ENCODE measurements at regions not wholly inside any gene's neighbourhood (a gene's known extent, or its start where the extent isn't known, plus 50 kb on each side); places are given as distances from the start of the nearest gene placed in this dataset.

GRCh38 chr6:128808856-128809255 lies 74.1 kb upstream of the LAMA2 start:
- Histone ChIP-seq H3K9me3 (no peaks in the 10 kb centered on the region), H3K36me3 (no peaks in the 10 kb centered on the region), H3K27ac (no peak overlapping the region), H3K4me1 (peaks cover 0 to 3% of the 10 kb centered on the region in 2 donors), H3K27me3 (no peaks in the 10 kb centered on the region), H3K4me3 (no peak overlapping the region)
- TF ChIP-seq POLR2A (IDR thresholded peaks at IDR 0.05) (no peak), CTCF (IDR thresholded peaks at IDR 0.05 in 4 of 5, conservative IDR thresholded peaks at IDR 0.05 in 1 of 5) (no peak)
- in situ Hi-C loops (cut with MboI; ENCODE audit: low sequenced_read_pairs in 4 of 4) = loop anchor here in 1 of 4 donors (25.0 kb wide), 1 partner anchor 453 kb away; no protein-coding TSS in a partner anchor
- no peak for DNase-seq
- intact Hi-C loops (cut with DNase I; ENCODE audit: low total_unique reads) = loop anchor here (5.0 kb wide), 1 partner anchor 443 kb away; no protein-coding TSS in a partner anchor
- ATAC-seq = no peak

- Histone ChIP-seq H3K27ac (no peak overlapping the region), H3K4me1 (peaks cover 0 to 3% of the 10 kb centered on the region in 2 donors), H3K27me3 (no peaks in the 10 kb centered on the region), H3K4me3 (no peak overlapping the region), H3K36me3 (no peaks in the 10 kb centered on the region), H3K9me3 (no peaks in the 10 kb centered on the region)
- DNase-seq = no peak
- no peak for ATAC-seq
- in situ Hi-C loops (cut with MboI; ENCODE audit: low sequenced_read_pairs in 4 of 4) = loop anchor here in 1 of 4 donors (25.0 kb wide), 1 partner anchor 455 kb away; no protein-coding TSS in a partner anchor
- intact Hi-C loops (cut with DNase I; ENCODE audit: low total_unique reads) = loop anchor here (5.0 kb wide), 1 partner anchor 445 kb away; no protein-coding TSS in a partner anchor
- peak in 3 of 5 experiments; percentile 20 to 40 (median 31) for TF ChIP-seq CTCF (IDR thresholded peaks at IDR 0.05 in 4 of 5, conservative IDR thresholded peaks at IDR 0.05 in 1 of 5)
- TF ChIP-seq POLR2A (IDR thresholded peaks at IDR 0.05) = no peak
Measured at GRCh38 chr6:128807577-128807976, 75.4 kb upstream of the LAMA2 start.

GRCh38 chr6:128806261-128806660 lies 76.7 kb upstream of the LAMA2 start:
- TF ChIP-seq CTCF (IDR thresholded peaks at IDR 0.05 in 4 of 5, conservative IDR thresholded peaks at IDR 0.05 in 1 of 5) = no peak
- no peak overlapping the region for H3K4me3 ChIP-seq
- intact Hi-C loops (cut with DNase I; ENCODE audit: low total_unique reads) (loop anchor here (5.0 kb wide), 1 partner anchor 446 kb away; no protein-coding TSS in a partner anchor), in situ Hi-C loops (cut with MboI; ENCODE audit: low sequenced_read_pairs in 4 of 4) (loop anchor here in 1 of 4 donors (25.0 kb wide), 1 partner anchor 456 kb away; no protein-coding TSS in a partner anchor)
- peaks cover 0 to 3% of the 10 kb centered on the region in 2 donors for H3K4me1 ChIP-seq
- H3K27me3 ChIP-seq = no peaks in the 10 kb centered on the region
- no peaks in the 10 kb centered on the region for H3K36me3 ChIP-seq
- H3K9me3 ChIP-seq = no peaks in the 10 kb centered on the region
- DNase-seq (peak in 1 of 2 donors; percentile 18), ATAC-seq (peak; percentile 60 to 61)
- no peak overlapping the region for H3K27ac ChIP-seq

GRCh38 chr6:128803911-128804310 lies 79.0 kb upstream of the LAMA2 start:
- in situ Hi-C loops (cut with MboI; ENCODE audit: low sequenced_read_pairs in 4 of 4) = loop anchor here in 1 of 4 donors (25.0 kb wide), 1 partner anchor 458 kb away; no protein-coding TSS in a partner anchor
- ATAC-seq = peak in 1 of 2 donors; percentile 54
- Histone ChIP-seq H3K9me3 (no peaks in the 10 kb centered on the region), H3K27me3 (no peaks in the 10 kb centered on the region), H3K4me3 (no peak overlapping the region), H3K36me3 (no peaks in the 10 kb centered on the region), H3K4me1 (peaks cover 0 to 3% of the 10 kb centered on the region in 2 donors), H3K27ac (peak overlapping the region in 1 of 4 donors; percentile 31)
- TF ChIP-seq POLR2A (IDR thresholded peaks at IDR 0.05) (no peak), CTCF (IDR thresholded peaks at IDR 0.05 in 4 of 5, conservative IDR thresholded peaks at IDR 0.05 in 1 of 5) (no peak)
- intact Hi-C loops (cut with DNase I; ENCODE audit: low total_unique reads) = no loop called here
- no peak for DNase-seq
